HEK293T (cell line): ENCODE measurements at regions not wholly inside any gene's neighbourhood (a gene's known extent, or its start where the extent isn't known, plus 50 kb on each side); places are given as distances from the start of the nearest gene placed in this dataset.

Experiments
- BHLHE40 ChIP-seq: fragments of 450-650 bp; IDR thresholded peaks from 2 replicates; pipeline ENCODE4 v1.6.1; 2016; ENCODE audit warnings: mild to moderate bottlenecking, moderate library complexity, borderline replicate concordance
- CTBP1 ChIP-seq: fragments of 450-650 bp; IDR thresholded peaks from 2 replicates; pipeline ENCODE4 v1.6.1; 2016; ENCODE audit warnings: borderline replicate concordance
- ELF4 ChIP-seq: fragments of 450-650 bp; IDR thresholded peaks from 2 replicates; pipeline ENCODE4 v1.6.1; 2017; ENCODE audit warnings: antibody characterized with exemption
- FOXA1 ChIP-seq: fragments of 450-650 bp; IDR thresholded peaks from 2 replicates; pipeline ENCODE4 v1.6.1; 2016; ENCODE audit warnings: mild to moderate bottlenecking
- FOXK2 ChIP-seq: fragments of 450-650 bp; IDR thresholded peaks from 2 replicates; pipeline ENCODE4 v1.6.1; 2016; ENCODE audit warnings: mild to moderate bottlenecking
- FOXM1 ChIP-seq: fragments of 450-650 bp; IDR thresholded peaks from 2 replicates; pipeline ENCODE4 v1.6.1; 2017; ENCODE audit warnings: mild to moderate bottlenecking, borderline replicate concordance
- HDGF ChIP-seq: fragments of 450-650 bp; IDR thresholded peaks from 2 replicates; pipeline ENCODE4 v1.6.1; 2017; ENCODE audit warnings: antibody characterized with exemption, borderline replicate concordance
- L3MBTL2 ChIP-seq: fragments of 450-650 bp; conservative IDR thresholded peaks from 2 replicates; pipeline ENCODE4 v1.6.1; 2016; ENCODE audit warnings: mild to moderate bottlenecking
- LEF1 ChIP-seq: fragments of 450-650 bp; IDR thresholded peaks from 2 replicates; pipeline ENCODE4 v1.6.1; 2017; ENCODE audit warnings: mild to moderate bottlenecking, borderline replicate concordance
- NFRKB ChIP-seq: fragments of 450-650 bp; IDR thresholded peaks from 2 replicates; pipeline ENCODE4 v1.6.1; 2016; ENCODE audit warnings: mild to moderate bottlenecking, moderate library complexity
- SP1 ChIP-seq: fragments of 450-650 bp; IDR thresholded peaks from 2 replicates; pipeline ENCODE4 v1.6.1; 2017
- SUZ12 ChIP-seq: fragments of 450-650 bp; IDR thresholded peaks from 2 replicates; pipeline ENCODE4 v1.6.1; 2016; ENCODE audit warnings: mild to moderate bottlenecking
- TARDBP ChIP-seq: fragments of 450-650 bp; IDR thresholded peaks from 2 replicates; pipeline ENCODE4 v1.6.1; 2016

GRCh38 chr20:50290112-50290511 lies 99.5 kb downstream of the CEBPB start:
- TF ChIP-seq BHLHE40 = no peak
- TF ChIP-seq SUZ12 = no peak
- TF ChIP-seq SP1 = no peak
- no peak for TF ChIP-seq FOXA1
- no peak for TF ChIP-seq ELF4
- TF ChIP-seq HDGF = no peak
- no peak for TF ChIP-seq L3MBTL2
- TF ChIP-seq FOXM1 = no peak
- no peak for TF ChIP-seq FOXK2
- TF ChIP-seq CTBP1 = no peak
- TF ChIP-seq NFRKB = no peak
- TF ChIP-seq TARDBP = no peak
- TF ChIP-seq LEF1 = no peak
